ENCODE measurements at regions not wholly inside any gene's neighbourhood (a gene's known extent, or its start where the extent isn't known, plus 50 kb on each side); places are given as distances from the start of the nearest gene placed in this dataset.
"Not testable (repeated sequence)": the region's sequence is repeated elsewhere in the genome, so short reads cannot be mapped to it uniquely, and the experiment has no call there.

DNA sequence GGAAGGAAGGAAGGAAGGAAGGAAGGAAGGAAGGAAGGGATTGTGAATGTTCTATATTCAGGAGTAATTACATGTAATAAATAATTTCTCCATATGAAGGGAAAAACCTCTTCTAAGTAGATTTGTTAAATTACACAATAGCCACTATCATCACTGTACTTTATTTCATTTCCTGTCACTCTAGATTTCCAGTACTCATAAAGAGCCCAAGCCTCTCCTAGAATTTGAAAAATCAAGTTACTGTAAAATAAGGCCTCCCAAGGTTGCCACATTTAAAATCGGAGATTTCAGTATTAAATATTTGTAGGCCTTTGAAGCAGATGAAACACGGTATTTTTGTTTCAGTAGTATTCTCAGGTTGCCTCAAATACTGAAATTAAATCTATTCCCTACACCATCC is 499.0 kb downstream of the CDH10 start:
- no peak for DNase-seq

GRCh38 chr5:24161559-24161958 is 483.2 kb downstream of the CDH10 start:
- DNase-seq: no peak

- no peak for DNase-seq
Measured at GRCh38 chr5:24162343-24162742, 482.4 kb downstream of the CDH10 start.

DNA sequence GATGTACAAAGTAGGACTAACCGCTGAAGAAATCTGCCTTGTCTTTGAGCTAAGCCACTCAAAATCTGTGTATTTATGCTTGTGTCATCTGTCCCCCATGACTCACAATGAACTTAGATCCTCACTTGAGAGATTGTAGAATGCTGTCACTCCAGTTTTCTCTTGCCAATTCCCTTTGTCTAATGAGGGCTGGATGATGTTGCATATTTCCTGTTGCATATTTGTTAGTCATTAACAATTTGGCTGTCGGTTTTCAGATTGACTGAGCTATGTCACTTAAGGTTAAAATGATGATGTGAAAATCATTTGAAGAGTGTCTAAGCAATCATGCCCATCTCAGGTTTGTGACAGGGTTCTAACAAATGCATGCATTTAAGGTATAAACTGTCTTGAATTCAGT is 481.7 kb downstream of the CDH10 start:
- DNase-seq: no peak

DNA sequence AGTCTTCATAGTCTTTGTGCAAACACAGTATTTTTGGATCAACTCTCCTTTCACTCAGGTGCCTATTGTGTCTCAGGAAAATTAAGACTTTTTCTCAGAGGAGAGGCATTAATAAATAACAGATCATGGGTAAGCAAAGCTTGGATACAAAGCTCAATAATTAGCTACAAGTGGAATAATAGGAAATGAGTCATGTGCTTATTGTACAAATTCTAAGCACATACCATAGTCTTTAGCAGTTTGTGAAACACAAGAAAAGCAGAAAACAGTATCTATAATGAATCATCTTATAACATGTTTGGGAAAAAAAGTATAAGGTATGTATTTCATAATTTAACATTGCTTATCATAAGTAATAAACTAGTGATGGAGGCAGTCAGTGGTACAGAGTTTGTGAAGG is 477.0 kb downstream of the CDH10 start:
- DNase-seq: no peak

- no peak for DNase-seq
Measured at GRCh38 chr5:24170026-24170425, 474.8 kb downstream of the CDH10 start.

DNA sequence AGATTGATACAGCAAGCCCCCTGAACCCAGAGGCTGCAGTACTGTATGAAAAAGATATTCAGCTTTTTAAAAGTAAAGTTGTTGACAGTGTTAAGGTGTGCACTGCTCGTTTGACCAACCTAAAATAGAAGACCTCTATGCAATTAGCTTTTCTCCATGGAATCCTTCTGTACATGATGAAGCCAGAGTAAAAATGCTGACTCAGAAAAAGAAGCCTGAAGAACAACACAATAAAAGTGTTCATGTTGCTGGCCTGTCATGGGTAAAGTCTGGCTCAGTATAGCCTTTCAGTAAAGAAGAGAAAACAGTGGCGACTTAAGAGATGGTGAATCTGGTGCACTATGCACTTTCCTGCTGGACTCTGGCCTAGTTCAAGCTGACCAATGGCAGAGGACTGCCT is 473.8 kb downstream of the CDH10 start:
- DNase-seq: not testable (repeated sequence)

- no peak for DNase-seq
Measured at GRCh38 chr5:24177821-24178220, 467.0 kb downstream of the CDH10 start.

- no peak for DNase-seq
Measured at GRCh38 chr5:24183981-24184380, 460.8 kb downstream of the CDH10 start.

GRCh38 chr5:24188216-24188925 is 456.4 kb downstream of the CDH10 start:
- no peak for DNase-seq

DNA sequence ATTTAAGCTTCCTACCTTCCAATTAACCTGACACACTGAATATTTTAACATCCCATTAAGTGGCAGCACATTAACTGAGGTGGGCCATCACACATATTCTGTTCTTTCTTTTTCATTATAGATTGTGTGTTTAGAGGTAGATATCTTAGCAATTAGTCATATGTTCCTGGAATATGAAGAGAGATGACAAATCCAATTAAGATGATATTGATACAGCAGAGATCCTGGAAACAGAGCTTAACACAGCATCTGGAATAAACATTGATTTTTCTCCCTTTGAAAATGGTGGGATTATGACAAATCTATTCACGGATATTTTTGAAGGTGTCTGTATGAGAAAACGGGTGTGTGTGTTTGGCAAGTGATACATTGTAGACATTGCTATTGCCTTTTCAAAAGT is 448.0 kb downstream of the CDH10 start:
- DNase-seq: no peak

DNA sequence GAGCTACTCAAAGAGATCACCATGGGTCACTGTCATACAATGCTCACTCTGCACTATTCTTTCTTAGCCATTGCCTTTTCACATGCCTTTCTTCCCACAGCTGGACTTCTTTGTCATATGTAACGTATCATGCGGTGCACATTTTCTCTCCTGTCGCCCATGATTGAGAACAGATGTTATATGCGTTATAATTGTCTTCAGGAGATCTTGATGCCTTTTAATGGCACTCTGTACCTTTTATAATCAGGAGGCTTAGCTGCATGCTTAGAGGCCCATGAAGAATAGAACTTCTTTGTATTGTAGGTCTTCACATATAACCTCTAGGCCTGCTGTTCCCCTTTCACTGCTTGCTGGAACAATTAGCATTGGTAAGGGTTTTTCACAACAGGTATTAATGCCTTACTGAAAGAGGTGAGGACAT is 436.1 kb downstream of the CDH10 start:
- no peak for DNase-seq

DNA sequence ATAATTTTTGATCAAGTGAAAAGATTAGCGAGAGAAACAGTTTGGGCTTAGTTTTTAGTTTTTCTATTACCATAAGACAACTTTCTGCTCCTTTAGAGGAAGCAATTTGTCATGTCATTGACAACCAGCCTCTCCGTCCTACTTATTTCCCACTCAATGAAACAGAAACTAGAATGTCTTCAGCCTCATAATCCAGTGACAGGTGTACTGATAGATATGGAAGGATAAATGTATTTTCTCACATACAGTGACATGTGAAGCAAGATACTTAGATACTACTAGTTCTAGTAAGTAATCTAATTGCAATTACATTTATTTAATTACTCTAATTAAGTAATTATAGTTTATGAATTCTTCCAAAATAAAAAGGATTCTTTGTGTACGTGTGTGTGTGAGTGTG is 429.7 kb downstream of the CDH10 start:
- DNase-seq: no peak

DNA sequence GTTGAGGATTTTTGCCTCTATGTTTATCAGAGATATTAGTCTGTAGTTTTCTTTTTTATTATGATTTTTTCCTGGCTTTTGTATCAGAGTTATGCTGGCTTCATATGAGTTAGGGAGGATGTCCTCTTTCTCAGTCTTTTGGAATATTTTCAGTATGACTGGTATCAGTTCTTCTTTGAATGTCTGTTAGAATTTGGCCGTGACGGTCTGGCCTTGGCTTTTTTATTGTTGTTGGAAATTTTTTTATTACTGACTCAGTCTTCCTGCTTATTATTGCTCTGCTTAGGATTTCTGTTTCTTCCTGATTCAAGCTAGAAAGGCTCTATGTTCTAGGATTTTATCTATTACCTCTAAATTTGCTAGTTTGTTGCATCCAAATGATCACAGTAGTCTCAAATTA is 421.9 kb downstream of the CDH10 start:
- DNase-seq: no peak

- no peak for DNase-seq
Measured at GRCh38 chr5:24225051-24225450, 419.7 kb downstream of the CDH10 start.

GRCh38 chr5:24226479-24226878 is 418.3 kb downstream of the CDH10 start:
- DNase-seq: no peak

- not testable (repeated sequence) for DNase-seq
Measured at GRCh38 chr5:24227881-24228280, 416.9 kb downstream of the CDH10 start.

- DNase-seq: no peak
Measured at GRCh38 chr5:24232041-24232440, 412.7 kb downstream of the CDH10 start.

GRCh38 chr5:24232929-24233498 is 411.8 kb downstream of the CDH10 start:
- no peak for DNase-seq

GRCh38 chr5:24235946-24236345 is 408.8 kb downstream of the CDH10 start:
- DNase-seq: no peak

DNA sequence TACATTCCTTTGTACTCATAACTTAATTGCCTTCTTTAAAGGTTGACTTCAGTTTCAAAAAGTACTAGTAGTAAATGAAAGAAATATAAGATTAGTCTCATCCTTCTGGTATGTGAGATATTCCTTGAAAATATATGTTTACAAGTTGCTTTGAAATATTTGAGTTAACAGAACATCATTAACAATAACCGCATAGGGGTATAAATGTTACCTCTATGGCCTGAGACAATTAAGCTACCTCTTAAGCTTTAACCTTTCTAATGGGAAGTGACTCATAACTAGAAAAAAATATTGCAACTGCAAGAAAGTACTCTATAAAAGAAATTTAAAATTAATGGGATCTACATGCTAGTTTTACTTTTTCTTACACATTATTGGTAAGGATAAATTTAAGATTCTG is 399.0 kb downstream of the CDH10 start:
- DNase-seq: no peak

DNA sequence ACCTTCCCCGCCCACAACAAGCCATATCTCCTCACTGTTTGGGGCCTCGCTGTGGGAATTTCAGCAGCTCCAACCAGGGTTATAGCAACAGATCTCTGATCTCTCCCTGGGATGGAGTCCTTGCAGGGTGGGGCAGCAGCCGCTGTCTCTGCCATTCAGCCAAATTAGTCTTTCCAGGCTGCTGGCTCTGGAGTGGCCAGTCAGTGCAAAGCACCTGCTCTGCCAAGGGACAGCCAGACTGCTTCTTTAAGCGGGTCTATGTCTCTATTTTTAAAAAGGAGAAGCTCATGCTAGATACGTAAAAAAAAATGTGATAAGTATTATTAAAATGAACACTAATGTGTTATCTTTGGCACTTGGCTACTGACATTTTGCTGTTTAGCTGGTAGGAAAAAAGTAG is 380.2 kb downstream of the CDH10 start:
- DNase-seq: no peak

DNA sequence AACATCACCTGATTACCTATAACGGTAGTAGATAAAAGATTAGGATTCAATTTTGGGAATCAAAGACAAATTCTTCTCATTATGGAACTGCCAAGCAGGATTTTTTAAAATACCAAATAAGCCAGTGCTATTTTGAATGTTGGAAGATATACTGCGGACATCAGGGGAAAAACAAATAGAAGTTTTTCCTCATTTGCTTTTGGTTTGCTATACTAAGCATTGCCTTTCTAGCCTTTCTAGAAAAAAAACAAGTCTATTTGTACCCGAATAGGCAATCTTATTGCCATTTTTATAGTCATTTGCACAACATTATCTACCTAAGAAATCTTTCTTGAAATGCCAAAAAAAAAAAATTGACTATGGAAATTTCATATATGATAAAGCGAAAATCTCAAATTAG is 379.5 kb downstream of the CDH10 start:
- DNase-seq: no peak

- no peak for DNase-seq
Measured at GRCh38 chr5:24268482-24269056, 376.2 kb downstream of the CDH10 start.

GRCh38 chr5:24271702-24272118 is 373.1 kb downstream of the CDH10 start:
- not testable (repeated sequence) for DNase-seq
